Activated T-helper 17 cell treated with anti-CD3 and anti-CD28 coated beads, Interleukin-2, amount 50 U/mL, for 72 hours (primary cell): ENCODE measurements at regions not wholly inside any gene's neighbourhood (a gene's known extent, or its start where the extent isn't known, plus 50 kb on each side); places are given as distances from the start of the nearest gene placed in this dataset.

Source experiments
- ATAC-seq: fragments of 150-1000 bp; cut with Tn5 transposase; replicated peaks from 2 replicates; pipeline ENCODE4 v1.10.0; 2021; ENCODE audit warnings: mild to moderate bottlenecking, moderate library complexity
- H3K27ac Mint-ChIP-seq: one replicate; pipeline ENCODE4 v1.8.0; 2022; ENCODE audit warnings: mixed read lengths
- H3K27me3 Mint-ChIP-seq: one replicate; pipeline ENCODE4 v1.8.0; 2022; ENCODE audit warnings: mixed read lengths
- H3K36me3 Mint-ChIP-seq: one replicate; pipeline ENCODE4 v1.8.0; 2022; ENCODE audit warnings: low read depth, mild to moderate bottlenecking, mixed read lengths
- H3K4me1 Mint-ChIP-seq: one replicate; pipeline ENCODE4 v1.8.0; 2022; ENCODE audit warnings: mixed read lengths
- H3K4me3 Mint-ChIP-seq: one replicate; pipeline ENCODE4 v1.8.0; 2022; ENCODE audit warnings: mild to moderate bottlenecking, mixed read lengths
- H3K9me3 Mint-ChIP-seq: one replicate; pipeline ENCODE4 v1.8.0; 2022; ENCODE audit warnings: mixed read lengths

DNA sequence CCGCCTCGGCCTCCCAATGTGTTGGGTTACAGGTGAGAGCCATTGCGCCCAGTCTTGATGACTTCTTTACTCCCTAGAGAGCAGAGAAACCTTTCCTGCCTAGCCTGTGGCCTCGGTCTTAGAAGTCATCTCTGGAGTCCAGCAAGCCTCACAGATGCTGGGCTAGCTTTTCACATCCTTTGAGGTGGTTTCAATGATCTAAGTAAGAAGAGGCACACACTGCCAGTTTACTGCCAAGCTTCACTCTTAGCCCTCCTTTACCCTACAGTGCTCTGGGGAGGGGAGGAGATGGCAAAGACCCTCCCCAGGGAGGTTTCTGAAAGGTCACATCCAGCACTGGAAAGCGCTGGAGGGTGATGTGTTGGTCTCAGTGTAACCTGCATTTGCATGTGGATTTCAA lies 304.8 kb downstream of the PCNX1 start:
- Mint-ChIP-seq H3K4me1 (no peaks in the 10 kb centered on the region), H3K27ac (no peak overlapping the region), H3K27me3 (peaks cover 5% of the 10 kb centered on the region), H3K9me3 (peaks cover 4% of the 10 kb centered on the region), H3K36me3 (no peaks in the 10 kb centered on the region), H3K4me3 (no peak overlapping the region)
- ATAC-seq: peak; percentile 68

DNA sequence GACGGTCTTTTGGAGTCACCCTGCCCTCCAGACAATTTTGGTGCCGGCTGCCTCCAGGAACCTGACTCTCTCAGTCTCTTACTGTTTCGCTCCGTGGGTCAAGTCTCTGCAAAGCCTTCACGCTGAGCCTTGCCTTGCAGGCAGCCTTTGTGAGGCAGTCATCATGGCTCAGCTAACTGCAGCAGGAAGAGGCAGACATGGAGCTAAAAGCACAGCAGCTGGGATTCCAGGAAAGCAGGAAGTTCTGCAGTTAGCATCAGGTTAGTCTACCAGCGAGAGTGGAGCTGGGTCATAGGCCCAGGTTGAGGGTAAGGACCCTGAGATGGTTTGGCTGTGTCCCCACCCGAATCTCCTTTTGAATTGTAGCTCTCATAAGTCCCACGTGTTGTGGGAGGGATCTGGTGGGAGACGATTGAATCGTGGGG lies 305.4 kb downstream of the PCNX1 start:
- Mint-ChIP-seq H3K36me3 (no peaks in the 10 kb centered on the region), H3K4me1 (peaks cover 3% of the 10 kb centered on the region), H3K4me3 (no peak overlapping the region), H3K27me3 (peaks cover 5% of the 10 kb centered on the region), H3K9me3 (peaks cover under 1% of the 10 kb centered on the region), H3K27ac (no peak overlapping the region)
- no peak for ATAC-seq

DNA sequence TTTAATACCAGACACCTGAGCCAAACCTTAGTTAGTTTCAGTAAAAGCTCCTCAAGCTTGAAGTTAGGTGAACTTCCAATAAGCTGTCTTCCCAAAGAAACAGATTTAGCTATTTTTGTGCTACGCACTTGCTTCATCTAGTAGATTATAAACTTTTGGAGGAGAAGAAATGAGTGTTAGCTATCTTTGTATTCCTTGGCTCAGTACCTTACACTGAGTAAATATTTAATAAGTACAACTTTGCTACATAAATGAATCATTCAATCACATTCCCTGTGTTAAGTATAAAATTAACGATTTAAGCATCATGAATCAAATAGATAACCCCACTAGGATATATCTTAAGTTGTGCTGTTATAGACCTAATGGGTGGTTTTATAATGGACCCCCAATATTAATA lies 307.0 kb downstream of the PCNX1 start:
- peaks cover 5% of the 10 kb centered on the region for H3K27me3 Mint-ChIP-seq
- no peak overlapping the region for H3K27ac Mint-ChIP-seq
- ATAC-seq: no peak
- no peak overlapping the region for H3K4me3 Mint-ChIP-seq
- H3K4me1 Mint-ChIP-seq: peaks cover 13% of the 10 kb centered on the region
- no peaks in the 10 kb centered on the region for H3K36me3 Mint-ChIP-seq
- H3K9me3 Mint-ChIP-seq: peaks cover 6% of the 10 kb centered on the region

DNA sequence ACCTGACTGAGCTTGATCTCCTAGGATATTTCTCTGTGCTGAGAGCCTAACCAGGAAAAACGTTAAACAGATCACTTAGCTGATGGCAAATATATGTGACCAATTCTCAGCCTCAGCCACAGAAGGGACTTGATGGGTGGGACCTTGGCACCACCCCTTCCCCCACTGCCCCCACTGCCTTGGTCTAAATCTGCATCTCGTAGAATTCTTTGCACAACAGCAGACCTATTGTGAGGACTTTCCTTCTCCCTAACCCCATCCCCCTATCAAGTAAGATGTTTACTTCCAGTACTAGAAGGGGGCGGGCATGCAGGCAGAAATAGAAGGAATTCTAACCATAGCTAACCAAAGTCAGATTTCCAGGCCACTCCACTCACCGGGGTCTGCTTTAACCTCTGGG lies 313.2 kb downstream of the PCNX1 start:
- Mint-ChIP-seq H3K27me3 (no peaks in the 10 kb centered on the region), H3K9me3 (peaks cover 13% of the 10 kb centered on the region), H3K36me3 (no peaks in the 10 kb centered on the region), H3K4me3 (no peak overlapping the region), H3K4me1 (peaks cover 13% of the 10 kb centered on the region), H3K27ac (no peak overlapping the region)
- ATAC-seq: no peak

DNA sequence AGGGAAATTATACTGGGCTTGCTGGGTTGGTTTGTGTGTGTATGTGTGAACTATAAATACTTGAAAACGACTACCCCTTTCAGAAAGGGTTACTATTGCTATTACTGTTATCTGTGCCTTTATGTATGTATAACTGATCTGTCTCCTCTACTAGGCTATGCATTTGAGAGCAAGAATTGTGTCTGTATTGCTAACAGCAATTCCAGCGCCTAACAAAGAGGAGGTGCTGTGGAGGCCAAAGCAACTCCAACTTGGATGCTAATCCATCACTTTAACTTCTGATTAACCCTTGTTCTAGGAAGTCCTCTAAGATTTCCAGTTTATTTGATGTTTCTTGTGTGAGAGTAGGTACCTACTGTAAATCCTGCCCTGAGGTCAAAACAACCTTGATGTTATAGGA lies 313.9 kb downstream of the PCNX1 start:
- ATAC-seq: no peak
- no peaks in the 10 kb centered on the region for H3K36me3 Mint-ChIP-seq
- H3K4me3 Mint-ChIP-seq: no peak overlapping the region

DNA sequence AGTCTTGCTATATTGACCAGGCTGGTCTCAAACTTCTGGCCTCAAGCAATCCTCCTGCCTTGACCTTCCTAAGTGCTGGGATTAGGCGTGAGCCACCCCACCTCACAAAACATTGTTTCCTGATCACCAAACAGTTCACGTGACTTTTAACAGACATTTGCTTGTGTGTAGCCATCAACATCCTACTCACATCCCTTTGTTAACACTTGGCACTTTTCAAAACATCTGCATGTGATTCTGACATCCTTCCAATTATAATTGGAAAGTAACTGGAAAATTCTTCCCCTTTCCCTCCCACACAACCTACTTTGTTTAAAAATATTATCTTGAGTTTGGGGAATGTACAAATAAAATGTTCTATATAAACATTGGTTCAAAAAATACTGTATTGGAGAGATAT lies 317.9 kb downstream of the PCNX1 start:
- no peak overlapping the region for H3K4me3 Mint-ChIP-seq
- no peaks in the 10 kb centered on the region for H3K27me3 Mint-ChIP-seq
- H3K4me1 Mint-ChIP-seq: peaks cover 6% of the 10 kb centered on the region
- peaks cover 6% of the 10 kb centered on the region for H3K9me3 Mint-ChIP-seq
- no peaks in the 10 kb centered on the region for H3K36me3 Mint-ChIP-seq
- no peak for ATAC-seq
- H3K27ac Mint-ChIP-seq: no peak overlapping the region

More for the DNA sequence above, 313.9 kb downstream of the PCNX1 start:
- peaks cover 13% of the 10 kb centered on the region for H3K9me3 Mint-ChIP-seq
- H3K27me3 Mint-ChIP-seq: no peaks in the 10 kb centered on the region
- H3K27ac Mint-ChIP-seq: peak overlapping the region; percentile 34
- H3K4me1 Mint-ChIP-seq: peaks cover 13% of the 10 kb centered on the region

DNA sequence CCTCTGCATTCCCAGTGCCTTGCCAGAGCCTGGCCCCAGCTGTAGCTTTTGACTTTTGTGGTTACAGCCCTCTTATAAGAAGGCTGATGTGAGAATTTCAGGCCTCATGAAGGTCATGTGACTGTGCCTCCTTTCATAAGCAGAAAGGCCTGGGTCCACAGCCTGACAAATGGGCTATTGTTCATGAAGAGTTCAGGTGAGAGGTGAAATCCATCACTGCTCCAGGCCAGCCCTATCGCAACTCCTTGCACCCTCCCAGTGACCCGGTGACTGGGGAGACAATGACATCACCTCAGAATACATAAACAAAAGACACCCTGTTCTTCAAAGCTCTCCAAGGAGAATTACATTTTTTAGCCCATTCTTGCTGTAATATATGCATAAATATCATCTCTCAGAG lies 321.5 kb downstream of the PCNX1 start:
- Mint-ChIP-seq H3K4me1 (peaks cover 6% of the 10 kb centered on the region), H3K9me3 (no peaks in the 10 kb centered on the region), H3K36me3 (no peaks in the 10 kb centered on the region), H3K27me3 (no peaks in the 10 kb centered on the region), H3K27ac (peak overlapping the region; percentile 49), H3K4me3 (no peak overlapping the region)
- ATAC-seq: no peak

DNA sequence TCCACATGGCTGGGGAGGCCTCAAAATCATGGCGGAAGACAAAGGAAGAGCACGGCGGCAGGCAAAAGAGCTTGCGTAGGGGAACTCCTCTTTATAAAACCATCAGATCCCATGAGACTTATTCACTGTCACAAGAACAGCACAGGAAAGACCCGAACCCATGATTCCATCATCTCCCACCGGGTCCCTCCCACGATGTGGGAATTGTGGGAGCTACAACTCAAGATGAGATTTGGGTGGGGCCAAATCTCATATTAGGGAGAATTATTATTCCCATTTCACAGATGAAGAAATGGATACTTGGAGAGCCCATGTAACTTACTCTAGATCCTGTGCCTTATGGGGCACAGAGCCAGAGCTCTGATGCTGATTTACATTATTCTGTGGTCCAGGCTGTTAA lies 322.6 kb downstream of the PCNX1 start:
- ATAC-seq: no peak

DNA sequence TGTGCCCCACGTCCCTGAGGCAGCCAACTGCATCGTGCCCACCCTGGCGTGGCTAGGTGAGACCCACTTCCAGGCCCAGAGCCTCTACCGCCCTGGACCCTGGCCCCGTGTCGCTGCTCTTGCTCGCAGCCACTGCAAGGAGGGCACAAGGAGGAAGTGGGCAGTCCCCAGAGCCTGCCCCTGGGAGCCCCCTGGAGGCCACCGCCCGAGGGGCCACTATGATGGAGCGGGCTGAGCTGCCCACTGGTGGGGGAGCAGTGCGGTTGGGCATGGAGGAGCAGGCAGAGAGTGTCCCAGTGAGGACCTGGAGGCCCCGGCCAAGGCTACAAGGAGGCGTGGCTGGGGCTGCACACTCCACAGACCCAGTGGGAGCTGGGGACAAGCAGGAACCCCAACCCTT lies 323.6 kb downstream of the PCNX1 start:
- Mint-ChIP-seq H3K4me1 (peaks cover 6% of the 10 kb centered on the region), H3K4me3 (no peak overlapping the region), H3K27me3 (no peaks in the 10 kb centered on the region), H3K9me3 (no peaks in the 10 kb centered on the region), H3K36me3 (no peaks in the 10 kb centered on the region), H3K27ac (no peak overlapping the region)
- no peak for ATAC-seq

More for the DNA sequence above, 322.6 kb downstream of the PCNX1 start:
- peaks cover 6% of the 10 kb centered on the region for H3K4me1 Mint-ChIP-seq
- H3K27ac Mint-ChIP-seq: no peak overlapping the region
- no peak overlapping the region for H3K4me3 Mint-ChIP-seq
- H3K27me3 Mint-ChIP-seq: no peaks in the 10 kb centered on the region
- no peaks in the 10 kb centered on the region for H3K36me3 Mint-ChIP-seq
- H3K9me3 Mint-ChIP-seq: no peaks in the 10 kb centered on the region

DNA sequence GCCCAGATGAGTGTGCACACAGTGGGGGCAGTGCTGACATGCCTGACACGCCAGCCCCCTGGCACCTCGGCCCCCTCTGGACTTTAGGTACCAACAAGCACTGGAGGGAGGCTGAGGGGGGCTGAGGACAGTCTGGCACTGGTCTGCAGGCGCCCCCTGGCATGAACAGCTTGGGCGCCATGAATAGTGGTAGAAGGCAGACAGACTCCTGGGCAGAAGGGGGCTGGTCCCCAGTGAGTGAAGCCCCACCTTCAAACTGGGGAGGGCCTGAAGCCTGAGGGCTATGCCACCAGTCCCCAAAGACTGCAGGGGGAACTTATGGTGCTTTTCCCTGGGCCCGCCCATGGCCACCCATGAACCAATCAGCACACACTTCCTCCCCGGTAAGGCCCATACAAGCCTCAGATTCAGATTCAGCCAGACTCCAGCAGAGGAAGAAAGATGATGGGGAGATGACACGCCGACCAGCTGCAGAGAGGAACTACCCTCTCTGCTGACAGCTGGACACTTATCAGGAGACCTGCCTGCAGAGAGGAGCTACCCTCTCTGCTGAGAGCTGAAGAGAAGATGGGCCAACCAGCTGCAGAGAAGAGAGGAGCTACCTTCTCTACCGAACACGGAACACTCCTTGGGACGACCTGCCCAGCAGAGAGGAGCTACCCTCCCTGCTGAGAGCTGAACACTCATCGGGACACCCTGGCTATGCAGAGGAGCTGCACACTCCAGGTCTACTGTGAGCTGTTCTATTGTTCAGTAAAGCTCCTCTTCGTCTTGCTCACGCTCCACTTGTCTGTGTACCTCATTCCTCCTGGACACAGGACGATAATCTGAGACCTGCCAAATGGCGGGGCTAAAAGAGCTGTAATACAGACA lies 324.5 kb downstream of the PCNX1 start:
- ATAC-seq: peak; percentile 32
- H3K4me1 Mint-ChIP-seq: peaks cover 6% of the 10 kb centered on the region
- H3K9me3 Mint-ChIP-seq: no peaks in the 10 kb centered on the region
- no peaks in the 10 kb centered on the region for H3K36me3 Mint-ChIP-seq
- no peak overlapping the region for H3K4me3 Mint-ChIP-seq
- no peaks in the 10 kb centered on the region for H3K27me3 Mint-ChIP-seq
- no peak overlapping the region for H3K27ac Mint-ChIP-seq

DNA sequence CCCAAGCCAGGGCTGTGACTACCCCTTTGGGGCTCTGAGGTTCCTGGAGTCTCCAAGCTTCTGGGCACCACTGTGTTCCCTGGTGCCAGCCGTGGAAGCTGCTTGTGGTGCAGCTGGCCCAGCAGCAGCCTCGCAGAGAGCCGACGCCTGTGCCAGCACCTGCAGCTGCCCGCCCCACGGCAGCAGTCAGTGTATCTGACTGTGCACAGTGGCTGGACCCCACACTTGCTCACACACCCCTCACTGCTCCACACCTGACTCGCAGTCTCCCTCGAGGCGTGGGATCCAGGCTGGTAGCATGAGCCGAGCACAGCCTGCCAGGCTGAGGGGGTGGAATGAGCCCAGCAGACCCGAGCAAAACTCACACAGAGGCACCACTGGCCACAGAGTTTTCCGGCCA lies 325.2 kb downstream of the PCNX1 start:
- H3K27me3 Mint-ChIP-seq: peaks cover 1% of the 10 kb centered on the region
- no peak for ATAC-seq
- H3K36me3 Mint-ChIP-seq: no peaks in the 10 kb centered on the region
- H3K27ac Mint-ChIP-seq: no peak overlapping the region
- no peaks in the 10 kb centered on the region for H3K9me3 Mint-ChIP-seq
- peaks cover 6% of the 10 kb centered on the region for H3K4me1 Mint-ChIP-seq
- H3K4me3 Mint-ChIP-seq: no peak overlapping the region

DNA sequence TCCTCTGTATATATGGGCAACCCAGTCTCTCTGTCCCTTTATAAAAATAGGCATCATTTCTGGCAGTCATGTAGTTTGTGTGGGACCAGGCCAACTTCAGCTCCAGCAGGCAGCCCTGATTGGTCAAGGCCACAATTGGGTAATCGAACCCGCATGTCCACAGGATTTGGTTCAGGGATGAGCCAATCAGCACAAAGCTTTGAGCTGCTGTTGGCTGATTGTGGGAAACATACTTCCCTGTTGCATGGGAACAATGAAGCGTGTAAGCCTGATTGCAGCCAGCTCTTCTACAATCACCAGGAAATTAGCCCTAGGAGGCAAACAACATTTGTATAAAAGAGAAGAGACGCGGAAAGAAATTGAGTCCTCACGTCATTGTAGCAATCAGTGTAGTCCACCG lies 328.6 kb downstream of the PCNX1 start:
- Mint-ChIP-seq H3K4me3 (no peak overlapping the region), H3K9me3 (no peaks in the 10 kb centered on the region), H3K36me3 (no peaks in the 10 kb centered on the region), H3K27ac (no peak overlapping the region), H3K4me1 (no peaks in the 10 kb centered on the region), H3K27me3 (peaks cover 4% of the 10 kb centered on the region)
- ATAC-seq: no peak

DNA sequence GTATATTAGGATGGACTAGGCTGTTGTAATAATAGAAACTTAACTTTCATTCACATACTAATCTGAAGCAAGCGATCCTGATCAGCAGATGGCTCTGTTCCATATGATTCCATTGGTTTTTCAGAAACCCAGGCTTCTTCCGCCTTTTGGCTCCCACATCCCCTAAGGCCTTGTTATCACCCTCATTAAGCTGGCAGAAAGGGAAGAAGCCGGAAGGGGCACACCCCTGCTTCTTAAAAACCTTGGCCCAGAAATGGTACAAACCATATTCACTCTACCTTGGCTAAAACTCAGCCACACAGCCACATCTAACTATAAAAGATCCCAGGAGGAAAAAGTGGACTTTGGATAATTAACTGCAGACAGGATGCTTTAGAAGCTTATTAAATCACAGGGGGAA lies 329.2 kb downstream of the PCNX1 start:
- Mint-ChIP-seq H3K4me3 (no peak overlapping the region), H3K36me3 (no peaks in the 10 kb centered on the region), H3K27me3 (peaks cover 4% of the 10 kb centered on the region), H3K9me3 (no peaks in the 10 kb centered on the region), H3K4me1 (no peaks in the 10 kb centered on the region), H3K27ac (no peak overlapping the region)
- no peak for ATAC-seq

DNA sequence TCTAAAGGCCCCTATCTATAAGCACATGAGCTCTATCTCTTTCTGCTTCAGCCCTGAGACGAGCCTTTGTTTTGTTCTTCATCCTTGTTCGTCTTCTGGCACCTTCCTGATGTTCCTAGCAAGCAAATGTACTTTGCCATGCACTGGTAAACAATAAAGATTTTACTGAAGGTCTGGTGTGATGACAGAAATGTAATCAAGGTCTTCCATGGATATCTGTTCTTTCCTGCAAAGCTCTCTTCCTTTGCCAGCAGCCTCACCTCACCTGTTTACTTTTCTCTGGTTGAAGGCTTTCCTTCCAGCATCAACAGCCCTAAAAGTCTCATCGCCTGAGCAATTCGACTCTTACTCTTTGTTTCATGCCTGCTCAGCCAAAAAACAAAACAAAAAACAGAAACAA lies 330.3 kb downstream of the PCNX1 start:
- peaks cover 4% of the 10 kb centered on the region for H3K27me3 Mint-ChIP-seq
- peak overlapping the region; percentile 55 for H3K27ac Mint-ChIP-seq
- no peaks in the 10 kb centered on the region for H3K4me1 Mint-ChIP-seq
- H3K9me3 Mint-ChIP-seq: no peaks in the 10 kb centered on the region
- ATAC-seq: no peak
- H3K36me3 Mint-ChIP-seq: no peaks in the 10 kb centered on the region
- H3K4me3 Mint-ChIP-seq: no peak overlapping the region

DNA sequence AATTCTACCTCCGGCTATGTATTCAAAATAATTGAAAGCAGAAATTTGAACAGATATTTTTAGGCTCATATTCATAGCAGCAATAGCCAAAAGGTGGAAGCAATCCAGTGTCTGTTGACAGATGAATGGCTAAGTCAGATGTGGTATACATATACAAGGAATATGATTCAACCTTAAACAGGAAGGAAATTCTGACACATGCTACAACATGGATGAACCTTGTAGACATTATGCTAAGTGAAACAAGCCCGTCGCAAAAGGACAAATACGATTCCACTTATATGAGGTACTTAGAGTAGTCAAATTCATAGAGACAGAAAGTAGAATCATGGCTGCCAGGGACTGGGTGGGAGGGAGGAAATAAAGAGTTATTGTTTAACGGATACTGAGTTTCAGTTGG lies 331.6 kb downstream of the PCNX1 start:
- no peaks in the 10 kb centered on the region for H3K36me3 Mint-ChIP-seq
- H3K9me3 Mint-ChIP-seq: no peaks in the 10 kb centered on the region
- no peak overlapping the region for H3K4me3 Mint-ChIP-seq
- peak; percentile 63 for ATAC-seq
- H3K27me3 Mint-ChIP-seq: peaks cover 4% of the 10 kb centered on the region
- H3K27ac Mint-ChIP-seq: no peak overlapping the region
- peaks cover 2% of the 10 kb centered on the region for H3K4me1 Mint-ChIP-seq
